AG09319 (cell line): ENCODE measurements at regions not wholly inside any gene's neighbourhood (a gene's known extent, or its start where the extent isn't known, plus 50 kb on each side); places are given as distances from the start of the nearest gene placed in this dataset.

ENCODE experiments used
- DNase-seq: peaks from one replicate; pipeline ENCODE4 v3.0.0-alpha.2; 2010; ENCODE audit warnings: low read depth; ENCODE audit errors: extremely low read depth
- TF ChIP-seq, protein P1 (sequence below): IDR thresholded peaks from 2 replicates; pipeline ENCODE4 v1.5.1; 2011; ENCODE audit warnings: low read depth, mild to moderate bottlenecking, inconsistent platforms, low read length, moderate library complexity

DNA sequence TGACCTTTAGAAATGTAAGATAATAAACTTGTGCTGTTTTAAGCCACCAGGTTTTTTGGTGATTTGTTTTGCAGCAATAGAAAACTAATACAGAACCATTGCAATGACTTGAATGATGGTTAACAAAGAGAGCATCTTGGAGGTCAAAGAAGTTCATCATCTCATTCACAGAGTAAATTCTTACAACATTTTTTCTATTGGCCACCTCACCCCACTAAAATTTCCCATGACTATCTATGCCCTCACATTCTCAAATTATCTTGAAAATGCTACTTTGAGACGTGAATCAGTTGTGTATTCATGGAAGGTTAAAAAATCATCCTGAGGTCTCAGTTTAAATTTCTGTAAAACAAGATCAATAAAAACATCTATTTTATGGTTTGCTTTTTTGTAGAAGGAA, 754.2 kb downstream of the SORCS1 start:
- DNase-seq: no peak
- TF ChIP-seq, protein P1, sequence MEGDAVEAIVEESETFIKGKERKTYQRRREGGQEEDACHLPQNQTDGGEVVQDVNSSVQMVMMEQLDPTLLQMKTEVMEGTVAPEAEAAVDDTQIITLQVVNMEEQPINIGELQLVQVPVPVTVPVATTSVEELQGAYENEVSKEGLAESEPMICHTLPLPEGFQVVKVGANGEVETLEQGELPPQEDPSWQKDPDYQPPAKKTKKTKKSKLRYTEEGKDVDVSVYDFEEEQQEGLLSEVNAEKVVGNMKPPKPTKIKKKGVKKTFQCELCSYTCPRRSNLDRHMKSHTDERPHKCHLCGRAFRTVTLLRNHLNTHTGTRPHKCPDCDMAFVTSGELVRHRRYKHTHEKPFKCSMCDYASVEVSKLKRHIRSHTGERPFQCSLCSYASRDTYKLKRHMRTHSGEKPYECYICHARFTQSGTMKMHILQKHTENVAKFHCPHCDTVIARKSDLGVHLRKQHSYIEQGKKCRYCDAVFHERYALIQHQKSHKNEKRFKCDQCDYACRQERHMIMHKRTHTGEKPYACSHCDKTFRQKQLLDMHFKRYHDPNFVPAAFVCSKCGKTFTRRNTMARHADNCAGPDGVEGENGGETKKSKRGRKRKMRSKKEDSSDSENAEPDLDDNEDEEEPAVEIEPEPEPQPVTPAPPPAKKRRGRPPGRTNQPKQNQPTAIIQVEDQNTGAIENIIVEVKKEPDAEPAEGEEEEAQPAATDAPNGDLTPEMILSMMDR: no peak

DNA sequence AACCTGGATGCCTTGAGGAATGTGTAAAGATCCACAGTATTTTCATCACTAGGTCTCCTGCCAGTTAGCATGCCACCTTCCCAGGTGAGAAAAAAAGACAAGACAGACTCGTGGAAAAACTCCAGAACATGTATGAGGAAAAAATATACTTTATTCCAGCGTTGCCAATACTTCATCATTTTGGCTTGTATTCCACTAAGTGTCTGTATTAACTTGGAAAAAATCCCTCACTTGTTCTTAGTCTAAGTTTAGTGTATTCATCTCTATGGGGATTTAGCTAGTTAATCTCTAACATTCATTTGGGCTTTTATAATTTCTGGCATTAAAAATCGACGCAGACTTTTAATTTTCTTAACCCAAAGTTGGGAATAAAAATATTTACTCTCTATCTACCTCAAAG, 759.4 kb downstream of the SORCS1 start:
- no peak for DNase-seq
- TF ChIP-seq, protein P1: no peak

DNA sequence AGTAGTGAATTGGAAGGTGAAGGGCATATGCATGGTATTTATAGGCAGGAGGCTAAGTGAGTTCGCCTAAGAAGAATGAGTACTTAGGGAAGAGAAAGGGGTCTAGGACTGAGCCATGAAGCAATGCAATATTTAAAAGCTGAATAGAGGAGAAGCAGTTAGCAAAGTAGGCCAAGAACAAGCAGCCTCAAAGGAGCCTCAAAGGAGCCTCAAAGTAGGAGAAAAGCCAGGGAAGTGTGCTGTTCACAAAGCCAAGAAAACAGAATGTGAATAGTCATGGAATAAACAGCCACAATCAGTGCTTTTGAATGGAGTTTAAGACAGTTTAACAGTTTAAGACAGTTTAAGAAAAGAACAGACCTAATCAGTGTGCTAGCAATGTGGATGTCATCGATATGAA, 762.0 kb downstream of the SORCS1 start:
- no peak for DNase-seq
- TF ChIP-seq, protein P1: no peak

DNA sequence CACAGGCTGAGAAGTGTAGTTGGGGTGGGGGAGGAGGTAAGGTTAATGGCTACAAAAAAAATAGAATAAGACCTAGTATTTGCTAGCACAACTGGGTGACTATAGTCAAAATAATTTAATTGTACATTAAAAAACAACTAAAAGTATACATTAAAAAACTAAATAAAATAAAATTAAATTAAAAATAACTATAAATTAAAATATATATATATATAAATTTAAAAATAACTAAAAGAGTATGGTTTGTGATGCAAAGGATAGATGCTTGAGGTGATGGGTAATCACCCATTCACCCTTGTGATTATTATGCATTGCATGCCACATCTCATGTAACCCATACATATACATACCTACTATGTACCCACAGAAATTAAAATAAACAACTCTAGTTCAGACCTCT, 762.5 kb downstream of the SORCS1 start:
- no peak for DNase-seq
- TF ChIP-seq, protein P1: no peak

DNA sequence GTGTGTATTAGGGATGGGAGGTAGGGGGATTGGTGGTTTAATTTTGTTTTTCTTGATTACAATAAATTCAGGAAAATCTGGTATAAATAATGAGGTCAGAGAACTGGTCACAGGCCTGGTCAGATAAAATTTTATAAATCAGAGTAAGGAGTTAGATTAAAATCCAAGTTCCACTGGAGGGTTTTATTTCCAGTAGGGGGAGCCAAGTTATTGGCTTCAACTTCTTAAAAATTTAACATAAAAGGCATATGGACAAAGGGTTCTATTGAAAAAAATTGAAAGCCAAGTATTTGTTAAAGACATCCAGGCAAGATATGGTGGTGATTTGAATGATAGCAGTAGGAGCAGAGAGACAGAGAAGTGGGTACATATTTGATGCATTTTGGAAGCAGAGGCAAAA, 763.3 kb downstream of the SORCS1 start:
- TF ChIP-seq, protein P1: peak; percentile 45

DNA sequence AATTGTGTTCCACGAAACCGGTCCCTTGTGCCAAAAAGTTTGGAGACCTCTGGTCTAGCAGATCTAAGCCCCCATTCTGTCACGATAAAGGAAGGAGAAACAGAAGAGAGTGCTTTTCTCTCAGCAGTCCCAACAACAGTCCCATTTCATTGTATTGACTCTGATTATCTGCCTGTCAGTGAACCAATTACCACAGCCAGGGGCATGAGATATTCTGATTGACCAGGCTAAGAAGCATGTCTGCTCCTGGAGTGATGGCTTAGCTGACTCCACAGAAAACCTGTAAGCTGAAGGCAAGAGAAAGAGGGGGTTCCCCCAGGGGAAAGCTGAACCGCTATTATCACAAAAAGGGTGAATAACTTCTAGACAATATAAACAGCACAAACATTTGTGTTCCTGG, 765.4 kb downstream of the SORCS1 start:
- DNase-seq: no peak
- TF ChIP-seq, protein P1: no peak

More for the DNA sequence above, 763.3 kb downstream of the SORCS1 start:
- no peak for DNase-seq

DNA sequence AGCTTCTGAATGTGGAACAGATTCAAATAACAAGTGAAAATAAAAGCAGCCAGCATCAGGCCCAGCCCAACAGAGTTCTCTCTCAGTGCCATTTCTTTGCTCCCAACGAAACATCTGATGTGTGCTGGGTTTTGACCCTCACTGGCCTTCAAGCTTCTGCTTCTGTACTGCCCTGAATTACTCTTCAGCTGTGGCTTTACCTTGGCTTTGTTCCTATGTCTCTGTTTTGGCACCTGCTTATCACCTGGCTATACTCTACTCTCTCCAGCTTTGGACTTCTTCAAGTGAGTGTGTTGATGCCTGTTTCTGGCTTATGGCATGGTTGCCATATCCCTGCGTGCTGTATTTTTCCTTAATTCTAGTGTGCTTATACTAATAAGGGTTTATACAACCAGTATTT, 768.3 kb downstream of the SORCS1 start:
- DNase-seq: no peak
- TF ChIP-seq, protein P1: no peak
